ENCODE measurements at regions not wholly inside any gene's neighbourhood (a gene's known extent, or its start where the extent isn't known, plus 50 kb on each side); places are given as distances from the start of the nearest gene placed in this dataset.

DNA sequence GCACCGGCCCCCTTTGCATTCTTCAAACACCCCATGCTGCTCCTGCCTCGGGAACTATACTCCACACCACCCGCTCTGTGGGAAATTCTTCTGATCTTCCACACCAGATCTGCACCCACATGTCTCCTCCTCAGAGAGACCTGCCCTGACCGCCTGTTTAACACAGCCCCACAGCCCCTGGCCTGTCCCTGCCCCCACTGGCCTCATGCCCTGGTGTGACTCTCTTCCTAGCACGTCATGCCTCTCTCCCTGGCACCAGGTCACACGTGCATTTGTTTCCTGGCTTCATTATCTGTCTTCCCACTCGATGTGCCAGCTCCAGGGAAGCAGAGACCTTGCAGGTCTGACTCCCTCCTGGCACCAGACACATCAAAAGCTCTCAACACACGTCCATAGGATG lies 79.6 kb downstream of the ANKRD60 start:
- TF ChIP-seq POLR2A (IDR thresholded peaks at IDR 0.05; ENCODE audit: low read length): no peak
- no peak for TF ChIP-seq MAZ (IDR thresholded peaks at IDR 0.05; ENCODE audit: borderline replicate concordance, low read depth, low read length)
- no peak for TF ChIP-seq RFX5 (IDR thresholded peaks at IDR 0.05)
- no peak for TF ChIP-seq MYC (IDR thresholded peaks at IDR 0.05; ENCODE audit: borderline replicate concordance, low read length)
- TF ChIP-seq, protein P1, sequence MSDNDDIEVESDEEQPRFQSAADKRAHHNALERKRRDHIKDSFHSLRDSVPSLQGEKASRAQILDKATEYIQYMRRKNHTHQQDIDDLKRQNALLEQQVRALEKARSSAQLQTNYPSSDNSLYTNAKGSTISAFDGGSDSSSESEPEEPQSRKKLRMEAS (IDR thresholded peaks at IDR 0.05): no peak
- no peak for TF ChIP-seq EP300 (IDR thresholded peaks at IDR 0.05)
- TF ChIP-seq, protein P2, sequence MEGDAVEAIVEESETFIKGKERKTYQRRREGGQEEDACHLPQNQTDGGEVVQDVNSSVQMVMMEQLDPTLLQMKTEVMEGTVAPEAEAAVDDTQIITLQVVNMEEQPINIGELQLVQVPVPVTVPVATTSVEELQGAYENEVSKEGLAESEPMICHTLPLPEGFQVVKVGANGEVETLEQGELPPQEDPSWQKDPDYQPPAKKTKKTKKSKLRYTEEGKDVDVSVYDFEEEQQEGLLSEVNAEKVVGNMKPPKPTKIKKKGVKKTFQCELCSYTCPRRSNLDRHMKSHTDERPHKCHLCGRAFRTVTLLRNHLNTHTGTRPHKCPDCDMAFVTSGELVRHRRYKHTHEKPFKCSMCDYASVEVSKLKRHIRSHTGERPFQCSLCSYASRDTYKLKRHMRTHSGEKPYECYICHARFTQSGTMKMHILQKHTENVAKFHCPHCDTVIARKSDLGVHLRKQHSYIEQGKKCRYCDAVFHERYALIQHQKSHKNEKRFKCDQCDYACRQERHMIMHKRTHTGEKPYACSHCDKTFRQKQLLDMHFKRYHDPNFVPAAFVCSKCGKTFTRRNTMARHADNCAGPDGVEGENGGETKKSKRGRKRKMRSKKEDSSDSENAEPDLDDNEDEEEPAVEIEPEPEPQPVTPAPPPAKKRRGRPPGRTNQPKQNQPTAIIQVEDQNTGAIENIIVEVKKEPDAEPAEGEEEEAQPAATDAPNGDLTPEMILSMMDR (IDR thresholded peaks at IDR 0.05): no peak
- TF ChIP-seq ESRRA (IDR thresholded peaks at IDR 0.05; ENCODE audit: borderline replicate concordance, low read length): no peak
- no peak for TF ChIP-seq HDAC2 (IDR thresholded peaks at IDR 0.05)
- no peak for TF ChIP-seq HOXB13 (CRISPR knock-in tag; IDR thresholded peaks at IDR 0.05; ENCODE audit: low read depth)

All from A549 (cell line).